A673 (cell line): ENCODE measurements at regions not wholly inside any gene's neighbourhood (a gene's known extent, or its start where the extent isn't known, plus 50 kb on each side); places are given as distances from the start of the nearest gene placed in this dataset.

ENCODE experiments used
- CTCF ChIP-seq: fragments of 300-800, 200-600 bp; sonication (generic); conservative IDR thresholded peaks from 2 replicates; pipeline ENCODE4 v1.5.1; 2017; ENCODE audit warnings: low read depth, mild to moderate bottlenecking, antibody characterized with exemption, low read length, moderate library complexity, mixed read lengths
- EZH2 ChIP-seq: fragments of 200-600 bp; sonication (generic); IDR thresholded peaks from 2 replicates; pipeline ENCODE4 v1.6.1; 2017; ENCODE audit warnings: borderline replicate concordance, low read depth, mild to moderate bottlenecking, mixed read lengths, antibody characterized with exemption, low read length; ENCODE audit not compliant: poor library complexity, severe bottlenecking

GRCh38 chr7:110119883-110120581 is 970.9 kb upstream of the LRRN3 start:
- no peak for TF ChIP-seq CTCF
- TF ChIP-seq EZH2, result no peak
